ENCODE measurements at regions not wholly inside any gene's neighbourhood (a gene's known extent, or its start where the extent isn't known, plus 50 kb on each side); places are given as distances from the start of the nearest gene placed in this dataset.

DNA sequence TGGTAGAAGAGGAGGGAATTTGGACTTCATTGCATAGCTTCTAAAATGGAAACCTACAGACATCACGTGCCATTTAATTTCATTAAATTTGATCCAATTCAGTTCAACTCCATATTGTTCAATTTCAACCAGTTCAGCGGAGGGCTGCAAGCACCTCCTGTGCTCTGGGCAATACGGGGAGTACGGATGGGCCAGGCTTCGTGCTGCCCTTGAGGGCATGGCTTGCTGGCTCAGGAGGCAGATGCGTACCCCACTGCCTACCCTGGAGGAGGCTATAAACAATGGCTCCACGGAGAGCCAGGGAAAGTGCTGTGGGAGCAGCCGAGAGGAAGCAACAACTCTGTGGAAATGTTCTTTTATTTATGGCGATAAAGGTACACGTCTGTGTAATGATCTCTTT, 261.8 kb downstream of the DCDC2C start:
- H3K4me3 Mint-ChIP-seq (ENCODE audit: unreplicated experiment), result no peak overlapping the region
- peak overlapping the region; percentile 62 for H3K27ac Mint-ChIP-seq (ENCODE audit: unreplicated experiment)
- peaks cover 33% of the 10 kb centered on the region for H3K4me1 Mint-ChIP-seq (ENCODE audit: low read depth, unreplicated experiment)
- H3K36me3 Mint-ChIP-seq (ENCODE audit: unreplicated experiment), result no peaks in the 10 kb centered on the region
- TF ChIP-seq, protein P1, sequence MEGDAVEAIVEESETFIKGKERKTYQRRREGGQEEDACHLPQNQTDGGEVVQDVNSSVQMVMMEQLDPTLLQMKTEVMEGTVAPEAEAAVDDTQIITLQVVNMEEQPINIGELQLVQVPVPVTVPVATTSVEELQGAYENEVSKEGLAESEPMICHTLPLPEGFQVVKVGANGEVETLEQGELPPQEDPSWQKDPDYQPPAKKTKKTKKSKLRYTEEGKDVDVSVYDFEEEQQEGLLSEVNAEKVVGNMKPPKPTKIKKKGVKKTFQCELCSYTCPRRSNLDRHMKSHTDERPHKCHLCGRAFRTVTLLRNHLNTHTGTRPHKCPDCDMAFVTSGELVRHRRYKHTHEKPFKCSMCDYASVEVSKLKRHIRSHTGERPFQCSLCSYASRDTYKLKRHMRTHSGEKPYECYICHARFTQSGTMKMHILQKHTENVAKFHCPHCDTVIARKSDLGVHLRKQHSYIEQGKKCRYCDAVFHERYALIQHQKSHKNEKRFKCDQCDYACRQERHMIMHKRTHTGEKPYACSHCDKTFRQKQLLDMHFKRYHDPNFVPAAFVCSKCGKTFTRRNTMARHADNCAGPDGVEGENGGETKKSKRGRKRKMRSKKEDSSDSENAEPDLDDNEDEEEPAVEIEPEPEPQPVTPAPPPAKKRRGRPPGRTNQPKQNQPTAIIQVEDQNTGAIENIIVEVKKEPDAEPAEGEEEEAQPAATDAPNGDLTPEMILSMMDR (IDR thresholded peaks at IDR 0.05; ENCODE audit: partially characterized antibody, unreplicated experiment), result no peak
- no peak for DNase-seq
- peaks cover 12% of the 10 kb centered on the region for H3K27me3 Mint-ChIP-seq (ENCODE audit: unreplicated experiment)
- peaks cover 15% of the 10 kb centered on the region for H3K9me3 Mint-ChIP-seq (ENCODE audit: unreplicated experiment)

DNA sequence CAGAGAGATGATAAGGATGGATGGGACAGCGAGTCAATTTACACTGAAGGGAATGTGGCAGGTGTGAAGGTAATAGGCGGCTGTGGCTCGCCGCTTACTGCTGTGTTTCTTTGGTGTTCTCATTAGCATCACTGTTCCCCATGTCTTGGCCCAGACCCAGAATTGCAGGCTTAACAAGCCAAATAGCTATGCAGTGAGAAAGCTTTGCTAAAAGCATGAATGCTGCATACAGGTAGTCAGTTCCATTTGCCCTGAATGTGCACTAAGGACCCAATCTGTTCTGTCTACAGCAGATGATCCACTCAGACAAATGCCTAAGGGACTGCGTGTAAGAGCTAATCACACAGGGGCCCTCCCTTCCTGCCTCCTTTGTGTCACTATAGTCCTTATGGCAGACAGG, 262.6 kb downstream of the DCDC2C start:
- no peaks in the 10 kb centered on the region for H3K36me3 Mint-ChIP-seq (ENCODE audit: unreplicated experiment)
- peak overlapping the region; percentile 10 for H3K27ac Mint-ChIP-seq (ENCODE audit: unreplicated experiment)
- H3K4me1 Mint-ChIP-seq (ENCODE audit: low read depth, unreplicated experiment), result peaks cover 28% of the 10 kb centered on the region
- DNase-seq, result no peak
- H3K27me3 Mint-ChIP-seq (ENCODE audit: unreplicated experiment), result peaks cover 12% of the 10 kb centered on the region
- no peak overlapping the region for H3K4me3 Mint-ChIP-seq (ENCODE audit: unreplicated experiment)
- peaks cover 14% of the 10 kb centered on the region for H3K9me3 Mint-ChIP-seq (ENCODE audit: unreplicated experiment)
- TF ChIP-seq, protein P1 (IDR thresholded peaks at IDR 0.05; ENCODE audit: partially characterized antibody, unreplicated experiment), result no peak

DNA sequence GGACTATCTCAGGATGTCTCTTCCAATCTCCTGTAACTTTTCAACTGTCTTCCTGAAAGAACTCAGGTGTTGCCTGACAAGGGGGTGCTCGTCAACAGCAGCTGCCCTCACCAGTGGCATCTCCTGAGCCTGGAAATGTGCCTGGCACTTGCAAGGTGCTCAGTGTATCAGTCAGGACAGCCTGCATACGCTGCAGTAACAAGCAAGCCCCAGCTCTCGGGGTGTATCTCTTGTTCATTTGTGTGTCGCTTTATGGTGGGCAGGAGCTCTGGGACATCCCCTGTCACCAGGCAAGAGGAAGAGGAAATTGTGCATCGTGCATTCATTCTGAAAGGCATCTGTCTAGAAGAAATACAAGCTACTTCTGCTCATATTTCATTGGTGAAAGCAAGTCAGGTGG, 263.1 kb downstream of the DCDC2C start:
- DNase-seq, result no peak
- Mint-ChIP-seq H3K27ac (ENCODE audit: unreplicated experiment) (peak overlapping the region; percentile 93), H3K4me1 (ENCODE audit: low read depth, unreplicated experiment) (peaks cover 26% of the 10 kb centered on the region), H3K36me3 (ENCODE audit: unreplicated experiment) (no peaks in the 10 kb centered on the region), H3K27me3 (ENCODE audit: unreplicated experiment) (peaks cover 9% of the 10 kb centered on the region), H3K9me3 (ENCODE audit: unreplicated experiment) (peaks cover 11% of the 10 kb centered on the region), H3K4me3 (ENCODE audit: unreplicated experiment) (peak overlapping the region; percentile 40)
- TF ChIP-seq, protein P1 (IDR thresholded peaks at IDR 0.05; ENCODE audit: partially characterized antibody, unreplicated experiment), result no peak

DNA sequence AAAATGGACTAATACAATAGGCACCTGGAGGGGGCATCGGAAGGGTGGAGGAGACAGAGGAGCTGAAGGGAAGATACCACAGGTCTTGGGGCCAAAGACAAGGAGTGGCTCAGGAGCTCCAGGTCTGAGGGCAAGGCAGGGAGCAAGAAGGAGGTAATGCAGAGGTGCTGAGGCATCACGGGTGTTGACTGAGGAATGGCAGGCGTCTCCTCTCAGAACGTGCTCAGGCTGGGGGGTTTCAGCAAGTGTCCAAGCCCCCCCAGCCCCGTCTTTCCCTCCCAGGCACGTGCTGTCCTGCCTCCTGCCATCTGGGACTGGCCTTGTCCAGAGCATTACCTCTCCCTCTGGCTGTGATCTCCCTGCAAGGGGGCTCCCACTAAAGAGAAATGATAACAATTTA, 265.4 kb downstream of the DCDC2C start:
- no peak for DNase-seq
- Mint-ChIP-seq H3K36me3 (ENCODE audit: unreplicated experiment) (no peaks in the 10 kb centered on the region), H3K27ac (ENCODE audit: unreplicated experiment) (peak overlapping the region; percentile 39), H3K4me3 (ENCODE audit: unreplicated experiment) (no peak overlapping the region), H3K9me3 (ENCODE audit: unreplicated experiment) (peaks cover 5% of the 10 kb centered on the region), H3K27me3 (ENCODE audit: unreplicated experiment) (peaks cover 10% of the 10 kb centered on the region), H3K4me1 (ENCODE audit: low read depth, unreplicated experiment) (peaks cover 7% of the 10 kb centered on the region)
- TF ChIP-seq, protein P1 (IDR thresholded peaks at IDR 0.05; ENCODE audit: partially characterized antibody, unreplicated experiment), result no peak

DNA sequence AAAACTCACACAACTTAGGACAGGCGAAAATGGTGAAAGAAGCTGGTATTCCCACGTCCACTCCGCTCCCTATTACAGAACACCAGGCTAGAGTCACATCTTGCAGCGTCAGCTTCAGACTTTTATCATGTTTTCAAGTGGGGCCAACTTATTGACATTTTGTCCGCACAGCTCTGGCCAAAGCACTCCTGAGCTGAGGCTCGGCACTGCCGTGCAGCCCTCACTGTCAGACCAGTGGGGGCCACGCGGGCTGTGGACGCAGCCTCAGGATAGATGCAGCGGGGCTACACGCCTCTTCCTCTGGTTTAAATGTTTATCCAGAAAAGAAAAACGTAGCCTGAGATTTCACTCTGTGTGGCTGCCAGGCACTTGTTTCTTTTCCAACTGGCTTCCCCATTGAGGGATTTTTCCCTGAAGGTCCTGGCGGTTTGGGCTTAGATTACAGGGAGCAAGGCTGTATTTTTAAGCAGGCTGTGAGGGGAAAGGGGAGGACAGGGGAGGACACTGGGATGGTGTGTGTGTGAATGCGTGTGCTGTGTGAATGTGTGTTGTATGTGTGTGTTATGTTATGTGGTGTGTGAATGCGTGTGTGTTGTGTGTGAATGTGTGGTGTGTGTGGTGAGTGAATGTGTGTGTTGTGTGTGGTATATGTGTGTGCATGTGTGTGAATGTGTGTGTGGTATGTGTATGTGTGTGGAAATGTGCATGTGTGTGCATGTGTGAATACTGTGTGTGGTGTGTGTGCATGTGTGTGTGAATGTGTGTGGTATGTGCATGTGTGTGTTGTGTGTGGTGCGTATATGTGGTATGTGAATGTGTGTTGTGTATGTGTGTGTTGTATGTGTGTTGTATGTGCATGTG, 267.6 kb downstream of the DCDC2C start:
- H3K27ac Mint-ChIP-seq (ENCODE audit: unreplicated experiment), result no peak overlapping the region
- H3K36me3 Mint-ChIP-seq (ENCODE audit: unreplicated experiment), result no peaks in the 10 kb centered on the region
- DNase-seq, result no peak
- H3K27me3 Mint-ChIP-seq (ENCODE audit: unreplicated experiment), result peaks cover 9% of the 10 kb centered on the region
- TF ChIP-seq, protein P1 (IDR thresholded peaks at IDR 0.05; ENCODE audit: partially characterized antibody, unreplicated experiment), result no peak
- H3K9me3 Mint-ChIP-seq (ENCODE audit: unreplicated experiment), result peaks cover 5% of the 10 kb centered on the region
- no peak overlapping the region for H3K4me3 Mint-ChIP-seq (ENCODE audit: unreplicated experiment)
- peaks cover 6% of the 10 kb centered on the region for H3K4me1 Mint-ChIP-seq (ENCODE audit: low read depth, unreplicated experiment)
